HEK293T (cell line): ENCODE measurements at regions not wholly inside any gene's neighbourhood (a gene's known extent, or its start where the extent isn't known, plus 50 kb on each side); places are given as distances from the start of the nearest gene placed in this dataset.

ENCODE experiments used
- CTCF ChIA-PET: fragments of 350-600 bp; formaldehyde crosslinking; extraction: SDS; loops from one replicate; lab custom pipeline; 2021; ENCODE audit warnings: antibody characterized with exemption, inconsistent platforms; lab: Yijun Ruan, JAX
- POLR2A ChIA-PET: fragments of 350-600 bp; formaldehyde crosslinking; extraction: SDS; loops from one replicate; lab custom pipeline; 2020; ENCODE audit warnings: antibody characterized with exemption, inconsistent platforms; lab: Yijun Ruan, JAX
- DNase-seq: peaks from one replicate; pipeline ENCODE4 v3.0.0; 2012; ENCODE audit warnings: mixed read lengths; ENCODE audit errors: extremely low spot score
- ARNT ChIP-seq: fragments of 450-650 bp; IDR thresholded peaks from 2 replicates; pipeline ENCODE4 v1.6.1; 2017; ENCODE audit warnings: mild to moderate bottlenecking
- BHLHE40 ChIP-seq: fragments of 450-650 bp; IDR thresholded peaks from 2 replicates; pipeline ENCODE4 v1.6.1; 2016; ENCODE audit warnings: mild to moderate bottlenecking, moderate library complexity, borderline replicate concordance
- CTBP1 ChIP-seq: fragments of 450-650 bp; IDR thresholded peaks from 2 replicates; pipeline ENCODE4 v1.6.1; 2016; ENCODE audit warnings: borderline replicate concordance
- ELF4 ChIP-seq: fragments of 450-650 bp; IDR thresholded peaks from 2 replicates; pipeline ENCODE4 v1.6.1; 2017; ENCODE audit warnings: antibody characterized with exemption
- FOXA1 ChIP-seq: fragments of 450-650 bp; IDR thresholded peaks from 2 replicates; pipeline ENCODE4 v1.6.1; 2016; ENCODE audit warnings: mild to moderate bottlenecking
- FOXK2 ChIP-seq: fragments of 450-650 bp; IDR thresholded peaks from 2 replicates; pipeline ENCODE4 v1.6.1; 2016; ENCODE audit warnings: mild to moderate bottlenecking
- FOXM1 ChIP-seq: fragments of 450-650 bp; IDR thresholded peaks from 2 replicates; pipeline ENCODE4 v1.6.1; 2017; ENCODE audit warnings: mild to moderate bottlenecking, borderline replicate concordance
- HDGF ChIP-seq: fragments of 450-650 bp; IDR thresholded peaks from 2 replicates; pipeline ENCODE4 v1.6.1; 2017; ENCODE audit warnings: antibody characterized with exemption, borderline replicate concordance
- L3MBTL2 ChIP-seq: fragments of 450-650 bp; conservative IDR thresholded peaks from 2 replicates; pipeline ENCODE4 v1.6.1; 2016; ENCODE audit warnings: mild to moderate bottlenecking
- LEF1 ChIP-seq: fragments of 450-650 bp; IDR thresholded peaks from 2 replicates; pipeline ENCODE4 v1.6.1; 2017; ENCODE audit warnings: mild to moderate bottlenecking, borderline replicate concordance
- NFRKB ChIP-seq: fragments of 450-650 bp; IDR thresholded peaks from 2 replicates; pipeline ENCODE4 v1.6.1; 2016; ENCODE audit warnings: mild to moderate bottlenecking, moderate library complexity
- PKNOX1 ChIP-seq: fragments of 450-650 bp; IDR thresholded peaks from 2 replicates; pipeline ENCODE4 v1.6.1; 2016
- SP1 ChIP-seq: fragments of 450-650 bp; IDR thresholded peaks from 2 replicates; pipeline ENCODE4 v1.6.1; 2017
- SUZ12 ChIP-seq: fragments of 450-650 bp; IDR thresholded peaks from 2 replicates; pipeline ENCODE4 v1.6.1; 2016; ENCODE audit warnings: mild to moderate bottlenecking
- TARDBP ChIP-seq: fragments of 450-650 bp; IDR thresholded peaks from 2 replicates; pipeline ENCODE4 v1.6.1; 2016
- ZNF384 ChIP-seq: fragments of 450-650 bp; IDR thresholded peaks from 2 replicates; pipeline ENCODE4 v1.6.1; 2016

DNA sequence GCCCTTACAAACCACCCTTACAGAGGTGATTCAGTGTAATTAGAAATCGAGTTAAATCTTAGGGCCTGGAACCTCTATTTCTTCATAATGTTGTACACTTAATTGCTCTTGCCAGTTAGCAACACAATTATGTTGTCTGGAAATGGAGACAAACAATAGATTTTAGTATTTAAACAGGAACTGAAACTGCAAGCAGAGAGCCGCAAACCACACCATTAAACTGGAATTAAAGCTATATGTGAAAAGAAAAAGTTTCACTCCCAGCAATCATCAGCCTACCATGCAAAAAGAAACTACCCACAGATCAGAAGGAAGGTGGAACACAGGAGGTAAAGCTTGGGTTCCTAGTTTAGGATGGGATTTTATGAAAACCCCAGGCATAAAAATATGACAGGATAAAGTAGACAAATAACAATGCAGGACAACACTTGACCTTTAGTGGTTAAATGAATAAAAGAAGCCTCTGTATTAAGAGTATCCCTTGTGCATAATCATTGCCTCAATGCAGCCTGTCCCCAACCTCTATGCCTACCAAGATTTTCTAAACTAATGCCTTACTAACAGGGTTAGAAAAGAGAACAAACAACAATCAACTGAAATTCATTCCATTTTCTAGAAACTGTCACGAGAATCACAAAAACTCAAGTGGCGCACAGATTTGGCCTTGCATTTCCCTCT is 304.3 kb upstream of the ESRRG start:
- TF ChIP-seq SUZ12 (no peak), ZNF384 (no peak), ARNT (no peak), HDGF (no peak), ELF4 (no peak), L3MBTL2 (no peak)
- POLR2A ChIA-PET, result no interaction called here
- DNase-seq, result no peak
- CTCF ChIA-PET, result interaction anchor here (0.9 kb wide), 1 partner anchor 21 kb away, joined by 3 read pairs; no protein-coding TSS in a partner anchor

GRCh38 chr1:217026531-217026930 is 303.3 kb upstream of the ESRRG start:
- DNase-seq, result no peak
- TF ChIP-seq HDGF (no peak), FOXM1 (no peak)
- CTCF ChIA-PET, result no interaction called here
- POLR2A ChIA-PET, result no interaction called here

DNA sequence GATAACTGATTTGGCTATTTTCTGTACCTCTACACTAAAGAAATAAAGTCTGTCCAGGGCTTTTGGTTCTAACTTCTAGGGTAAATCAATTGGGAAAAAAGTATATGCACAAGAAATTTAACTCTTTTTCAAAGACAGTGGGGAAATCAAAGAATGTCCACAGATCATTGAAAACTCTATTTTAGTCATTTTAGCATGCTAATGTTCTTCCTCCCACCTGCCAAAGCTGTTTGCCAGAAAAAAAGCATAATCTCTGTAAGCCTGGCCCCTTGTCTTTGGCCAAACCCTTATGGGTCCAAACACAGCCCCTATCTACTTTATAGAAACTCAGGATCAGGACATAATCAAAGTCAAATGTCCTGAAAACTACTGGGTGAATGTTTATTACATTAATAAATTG is 302.2 kb upstream of the ESRRG start:
- ChIA-PET POLR2A (no interaction called here), CTCF (no interaction called here)
- TF ChIP-seq CTBP1 (no peak), BHLHE40 (no peak), SUZ12 (no peak), FOXK2 (no peak), FOXM1 (no peak), FOXA1 (no peak)
- DNase-seq, result no peak

GRCh38 chr1:217024911-217025310 is 301.7 kb upstream of the ESRRG start:
- ChIA-PET POLR2A (no interaction called here), CTCF (no interaction called here)
- TF ChIP-seq LEF1 (no peak), FOXK2 (no peak), SP1 (no peak), FOXM1 (no peak), FOXA1 (no peak)
- DNase-seq, result no peak

- no peak for TF ChIP-seq LEF1
- TF ChIP-seq L3MBTL2, result no peak
- TF ChIP-seq NFRKB, result no peak
- no peak for TF ChIP-seq ZNF384
- CTCF ChIA-PET, result no interaction called here
- DNase-seq, result no peak
- POLR2A ChIA-PET, result no interaction called here
These were observed 298.7 kb upstream of the ESRRG start for GRCh38 chr1:217021956-217022355.

- TF ChIP-seq TARDBP (no peak), ARNT (no peak), BHLHE40 (no peak), CTBP1 (no peak)
- CTCF ChIA-PET, result no interaction called here
- DNase-seq, result no peak
- POLR2A ChIA-PET, result no interaction called here
These were observed 298.2 kb upstream of the ESRRG start for GRCh38 chr1:217021400-217021799.

GRCh38 chr1:217019475-217019874 is 296.2 kb upstream of the ESRRG start:
- CTCF ChIA-PET, result no interaction called here

DNA sequence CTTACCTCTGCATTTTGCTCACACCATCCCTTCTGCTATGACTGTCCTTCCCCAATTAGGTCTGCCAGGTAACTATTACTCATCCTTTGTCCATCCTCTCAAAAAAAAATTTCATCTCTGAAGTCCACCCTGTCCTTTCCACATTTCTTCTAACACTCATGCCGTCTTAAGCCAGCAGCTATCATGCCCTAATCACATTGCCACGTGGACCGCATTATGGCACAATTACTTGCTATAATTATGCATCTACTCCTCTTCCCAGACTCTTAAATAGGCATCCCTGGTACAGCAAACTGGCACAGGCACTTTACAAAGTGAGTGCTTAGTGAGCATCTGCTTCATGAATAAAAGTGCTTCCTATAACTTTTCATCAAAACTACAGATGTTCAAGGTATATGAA is 295.4 kb upstream of the ESRRG start:
- TF ChIP-seq FOXM1, result no peak
- TF ChIP-seq CTBP1, result no peak
- TF ChIP-seq NFRKB, result no peak
- TF ChIP-seq BHLHE40, result no peak
- TF ChIP-seq TARDBP, result no peak
- no peak for TF ChIP-seq SP1
- TF ChIP-seq SUZ12, result no peak
- ChIA-PET CTCF (no interaction called here), POLR2A (no interaction called here)
- no peak for DNase-seq

More at GRCh38 chr1:217019475-217019874, 296.2 kb upstream of the ESRRG start:
- no peak for DNase-seq
- POLR2A ChIA-PET, result no interaction called here
- TF ChIP-seq CTBP1, result no peak
- TF ChIP-seq ELF4, result no peak
- TF ChIP-seq PKNOX1, result no peak
- no peak for TF ChIP-seq TARDBP
- no peak for TF ChIP-seq SUZ12
- no peak for TF ChIP-seq FOXA1
- no peak for TF ChIP-seq ARNT
- no peak for TF ChIP-seq SP1
- no peak for TF ChIP-seq L3MBTL2
- TF ChIP-seq LEF1, result no peak
- TF ChIP-seq BHLHE40, result no peak
- TF ChIP-seq FOXK2, result no peak

GRCh38 chr1:217017165-217017564 is 293.9 kb upstream of the ESRRG start:
- ChIA-PET CTCF (no interaction called here), POLR2A (no interaction called here)
- no peak for DNase-seq
- TF ChIP-seq HDGF, result no peak
- no peak for TF ChIP-seq TARDBP
- no peak for TF ChIP-seq FOXK2
- TF ChIP-seq NFRKB, result no peak
- no peak for TF ChIP-seq ZNF384
- TF ChIP-seq ELF4, result no peak
- no peak for TF ChIP-seq PKNOX1
- TF ChIP-seq CTBP1, result no peak
